Testis (tissue), 2 donors: ENCODE measurements at regions not wholly inside any gene's neighbourhood (a gene's known extent, or its start where the extent isn't known, plus 50 kb on each side); places are given as distances from the start of the nearest gene placed in this dataset.

Experiments
- POLR2A ChIP-seq: fragments of 450-650 bp; IDR thresholded peaks from one replicate; pipeline ENCODE4 v1.6.1; 2017; ENCODE audit warnings: antibody characterized with exemption, mild to moderate bottlenecking, moderate library complexity
- TF ChIP-seq, protein P1 (sequence below), 3 experiments: fragments of 450-650 bp in 2 of 3; fragments of 200-600 bp in 1 of 3; sonication (generic) in 1 of 3; IDR thresholded peaks; one replicate each; pipeline ENCODE4 v1.5.1; 2016 to 2019; ENCODE audit warnings: antibody characterized with exemption in 3 of 3, mild to moderate bottlenecking in 2 of 3, moderate library complexity in 1 of 3

- TF ChIP-seq, protein P1, sequence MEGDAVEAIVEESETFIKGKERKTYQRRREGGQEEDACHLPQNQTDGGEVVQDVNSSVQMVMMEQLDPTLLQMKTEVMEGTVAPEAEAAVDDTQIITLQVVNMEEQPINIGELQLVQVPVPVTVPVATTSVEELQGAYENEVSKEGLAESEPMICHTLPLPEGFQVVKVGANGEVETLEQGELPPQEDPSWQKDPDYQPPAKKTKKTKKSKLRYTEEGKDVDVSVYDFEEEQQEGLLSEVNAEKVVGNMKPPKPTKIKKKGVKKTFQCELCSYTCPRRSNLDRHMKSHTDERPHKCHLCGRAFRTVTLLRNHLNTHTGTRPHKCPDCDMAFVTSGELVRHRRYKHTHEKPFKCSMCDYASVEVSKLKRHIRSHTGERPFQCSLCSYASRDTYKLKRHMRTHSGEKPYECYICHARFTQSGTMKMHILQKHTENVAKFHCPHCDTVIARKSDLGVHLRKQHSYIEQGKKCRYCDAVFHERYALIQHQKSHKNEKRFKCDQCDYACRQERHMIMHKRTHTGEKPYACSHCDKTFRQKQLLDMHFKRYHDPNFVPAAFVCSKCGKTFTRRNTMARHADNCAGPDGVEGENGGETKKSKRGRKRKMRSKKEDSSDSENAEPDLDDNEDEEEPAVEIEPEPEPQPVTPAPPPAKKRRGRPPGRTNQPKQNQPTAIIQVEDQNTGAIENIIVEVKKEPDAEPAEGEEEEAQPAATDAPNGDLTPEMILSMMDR (IDR thresholded peaks at IDR 0.05) = no peak
- TF ChIP-seq POLR2A = no peak
Measured at GRCh38 chr6:22668717-22669116, 99.4 kb downstream of the HDGFL1 start.
